22Rv1 (cell line): ENCODE measurements at regions not wholly inside any gene's neighbourhood (a gene's known extent, or its start where the extent isn't known, plus 50 kb on each side); places are given as distances from the start of the nearest gene placed in this dataset.

Source experiments
- ZFX ChIP-seq: fragments of 450-650 bp; IDR thresholded peaks from 2 replicates; pipeline ENCODE4 v1.6.1; 2017; ENCODE audit warnings: antibody characterized with exemption, borderline replicate concordance
- TF ChIP-seq, protein P1 (sequence below): fragments of 450-650 bp; IDR thresholded peaks from 2 replicates; pipeline ENCODE4 v1.5.1; 2017; ENCODE audit warnings: mild to moderate bottlenecking

DNA sequence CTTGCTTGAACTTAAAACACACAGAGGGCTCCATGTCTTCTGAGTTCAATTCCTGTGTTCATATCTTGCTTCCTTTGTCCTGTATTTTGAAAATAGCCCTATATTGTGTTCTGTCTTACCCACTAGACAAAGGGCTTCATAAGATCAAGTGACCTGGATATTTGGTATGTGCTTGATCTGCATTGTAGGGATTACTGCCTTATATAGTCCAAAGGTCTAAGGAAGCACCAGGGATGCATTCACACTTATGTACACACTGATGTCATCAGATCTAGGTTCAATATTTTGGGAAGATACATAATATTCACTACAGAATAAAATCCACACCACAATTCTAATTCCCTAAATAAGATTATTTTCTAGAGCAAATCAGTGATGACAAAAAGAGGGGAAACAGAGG is 278.0 kb upstream of the KYNU start:
- TF ChIP-seq, protein P1, sequence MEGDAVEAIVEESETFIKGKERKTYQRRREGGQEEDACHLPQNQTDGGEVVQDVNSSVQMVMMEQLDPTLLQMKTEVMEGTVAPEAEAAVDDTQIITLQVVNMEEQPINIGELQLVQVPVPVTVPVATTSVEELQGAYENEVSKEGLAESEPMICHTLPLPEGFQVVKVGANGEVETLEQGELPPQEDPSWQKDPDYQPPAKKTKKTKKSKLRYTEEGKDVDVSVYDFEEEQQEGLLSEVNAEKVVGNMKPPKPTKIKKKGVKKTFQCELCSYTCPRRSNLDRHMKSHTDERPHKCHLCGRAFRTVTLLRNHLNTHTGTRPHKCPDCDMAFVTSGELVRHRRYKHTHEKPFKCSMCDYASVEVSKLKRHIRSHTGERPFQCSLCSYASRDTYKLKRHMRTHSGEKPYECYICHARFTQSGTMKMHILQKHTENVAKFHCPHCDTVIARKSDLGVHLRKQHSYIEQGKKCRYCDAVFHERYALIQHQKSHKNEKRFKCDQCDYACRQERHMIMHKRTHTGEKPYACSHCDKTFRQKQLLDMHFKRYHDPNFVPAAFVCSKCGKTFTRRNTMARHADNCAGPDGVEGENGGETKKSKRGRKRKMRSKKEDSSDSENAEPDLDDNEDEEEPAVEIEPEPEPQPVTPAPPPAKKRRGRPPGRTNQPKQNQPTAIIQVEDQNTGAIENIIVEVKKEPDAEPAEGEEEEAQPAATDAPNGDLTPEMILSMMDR: no peak
- TF ChIP-seq ZFX: no peak
